ENCODE measurements at regions not wholly inside any gene's neighbourhood (a gene's known extent, or its start where the extent isn't known, plus 50 kb on each side); places are given as distances from the start of the nearest gene placed in this dataset.

- no peak overlapping the region for H3K4me3 ChIP-seq
- intact Hi-C loops (cut with DNase I), result no loop called here
- no peaks in the 10 kb centered on the region for H3K27me3 ChIP-seq
- H3K27ac ChIP-seq, result no peak overlapping the region
- no peaks in the 10 kb centered on the region for H3K9me3 ChIP-seq
- no peaks in the 10 kb centered on the region for H3K4me1 ChIP-seq
- no peak for DNase-seq
- no peaks in the 10 kb centered on the region for H3K36me3 ChIP-seq
- WGBS, 2 donors, result 86 to 93% methylated on average over 2 of the region's 2 CpGs
- TF ChIP-seq POLR2A (IDR thresholded peaks at IDR 0.05) (no peak), CTCF (IDR thresholded peaks at IDR 0.05) (no peak)
Observed at GRCh38 chr15:95946926-95947325, 383.6 kb upstream of the NR2F2 start.

- no peaks in the 10 kb centered on the region for H3K4me1 ChIP-seq
- 95 to 97% methylated on average over 8 of the region's 8 CpGs for WGBS, 2 donors
- intact Hi-C loops (cut with DNase I), result no loop called here
- no peaks in the 10 kb centered on the region for H3K27me3 ChIP-seq
- H3K36me3 ChIP-seq, result no peaks in the 10 kb centered on the region
- DNase-seq, result no peak
- TF ChIP-seq CTCF (IDR thresholded peaks at IDR 0.05), result no peak
- no peak for TF ChIP-seq POLR2A (IDR thresholded peaks at IDR 0.05)
- H3K27ac ChIP-seq, result no peak overlapping the region
- no peak overlapping the region for H3K4me3 ChIP-seq
- H3K9me3 ChIP-seq, result no peaks in the 10 kb centered on the region
Observed at GRCh38 chr15:95948411-95948810, 382.1 kb upstream of the NR2F2 start.

GRCh38 chr15:95953032-95953431, 377.5 kb upstream of the NR2F2 start:
- 76 to 81% methylated on average over 4 of the region's 4 CpGs for WGBS, 2 donors
- TF ChIP-seq CTCF (IDR thresholded peaks at IDR 0.05) (no peak), POLR2A (IDR thresholded peaks at IDR 0.05) (no peak)
- H3K9me3 ChIP-seq, result no peaks in the 10 kb centered on the region
- no peak overlapping the region for H3K27ac ChIP-seq
- DNase-seq, result no peak
- H3K36me3 ChIP-seq, result no peaks in the 10 kb centered on the region
- no peak overlapping the region for H3K4me3 ChIP-seq
- H3K4me1 ChIP-seq, result no peaks in the 10 kb centered on the region
- intact Hi-C loops (cut with DNase I), result no loop called here
- H3K27me3 ChIP-seq, result no peaks in the 10 kb centered on the region

- intact Hi-C loops (cut with DNase I), result no loop called here
- WGBS, 2 donors, result 58 to 67% methylated on average over 7 of the region's 7 CpGs
- no peak for DNase-seq
Observed at GRCh38 chr15:95957861-95958260, 372.6 kb upstream of the NR2F2 start.

GRCh38 chr15:95958382-95958781, 372.1 kb upstream of the NR2F2 start:
- Histone ChIP-seq H3K27ac (no peak overlapping the region), H3K4me1 (no peaks in the 10 kb centered on the region)
- no peak for TF ChIP-seq CTCF (IDR thresholded peaks at IDR 0.05)
- TF ChIP-seq POLR2A (IDR thresholded peaks at IDR 0.05), result no peak

More at GRCh38 chr15:95957861-95958260, 372.6 kb upstream of the NR2F2 start:
- no peak for TF ChIP-seq CTCF (IDR thresholded peaks at IDR 0.05)
- TF ChIP-seq POLR2A (IDR thresholded peaks at IDR 0.05), result no peak
- no peaks in the 10 kb centered on the region for H3K4me1 ChIP-seq
- no peaks in the 10 kb centered on the region for H3K36me3 ChIP-seq
- H3K9me3 ChIP-seq, result peaks cover 0 to 5% (median 5%) of the 10 kb centered on the region in 3 donors
- no peak overlapping the region for H3K4me3 ChIP-seq
- no peak overlapping the region for H3K27ac ChIP-seq
- H3K27me3 ChIP-seq, result no peaks in the 10 kb centered on the region

More at GRCh38 chr15:95958382-95958781, 372.1 kb upstream of the NR2F2 start:
- no peak for DNase-seq
- no peak overlapping the region for H3K4me3 ChIP-seq
- H3K36me3 ChIP-seq, result no peaks in the 10 kb centered on the region
- H3K27me3 ChIP-seq, result no peaks in the 10 kb centered on the region
- intact Hi-C loops (cut with DNase I), result no loop called here
- peaks cover 0 to 5% (median 5%) of the 10 kb centered on the region in 3 donors for H3K9me3 ChIP-seq
- WGBS, 2 donors, result 61 to 80% methylated on average over 5 of the region's 5 CpGs
